Ishikawa (cell line): ENCODE measurements at regions not wholly inside any gene's neighbourhood (a gene's known extent, or its start where the extent isn't known, plus 50 kb on each side); places are given as distances from the start of the nearest gene placed in this dataset.

Experiments used
- CEBPB ChIP-seq: IDR thresholded peaks from 2 replicates; pipeline ENCODE4 v1.6.1; 2012
- CREB1 ChIP-seq: IDR thresholded peaks from 2 replicates; pipeline ENCODE4 v1.6.1; 2012; ENCODE audit warnings: low read depth
- EGR1 ChIP-seq: IDR thresholded peaks from 2 replicates; pipeline ENCODE4 v1.6.1; 2012
- EP300 ChIP-seq: IDR thresholded peaks from 2 replicates; pipeline ENCODE4 v1.6.1; 2012; ENCODE audit warnings: borderline replicate concordance
- FOXM1 ChIP-seq: IDR thresholded peaks from 2 replicates; pipeline ENCODE4 v1.6.1; 2012; ENCODE audit warnings: low read depth, borderline replicate concordance
- NFIC ChIP-seq: IDR thresholded peaks from 2 replicates; pipeline ENCODE4 v1.6.1; 2012
- RAD21 ChIP-seq: IDR thresholded peaks from 2 replicates; pipeline ENCODE4 v1.6.1; 2012; ENCODE audit warnings: low read depth
- TAF1 ChIP-seq: IDR thresholded peaks from 2 replicates; pipeline ENCODE4 v1.6.1; 2012; ENCODE audit warnings: low read depth, mild to moderate bottlenecking
- TCF12 ChIP-seq: IDR thresholded peaks from 2 replicates; pipeline ENCODE4 v1.6.1; 2012; ENCODE audit warnings: low read depth
- TEAD4 ChIP-seq: IDR thresholded peaks from 2 replicates; pipeline ENCODE4 v1.6.1; 2012
- YY1 ChIP-seq: IDR thresholded peaks from 2 replicates; pipeline ENCODE4 v1.6.1; 2012; ENCODE audit warnings: low read depth
- ZBTB7A ChIP-seq: IDR thresholded peaks from 2 replicates; pipeline ENCODE4 v1.6.1; 2012; ENCODE audit warnings: low read depth
- TF ChIP-seq, protein P1 (sequence below): IDR thresholded peaks from 2 replicates; pipeline ENCODE4 v1.6.1; 2012
- TF ChIP-seq, protein P2 (sequence below): IDR thresholded peaks from 2 replicates; pipeline ENCODE4 v1.6.1; 2012
- TF ChIP-seq, protein P3 (sequence below): IDR thresholded peaks from 2 replicates; pipeline ENCODE4 v1.6.1; 2012; ENCODE audit warnings: low read depth, mild to moderate bottlenecking

DNA sequence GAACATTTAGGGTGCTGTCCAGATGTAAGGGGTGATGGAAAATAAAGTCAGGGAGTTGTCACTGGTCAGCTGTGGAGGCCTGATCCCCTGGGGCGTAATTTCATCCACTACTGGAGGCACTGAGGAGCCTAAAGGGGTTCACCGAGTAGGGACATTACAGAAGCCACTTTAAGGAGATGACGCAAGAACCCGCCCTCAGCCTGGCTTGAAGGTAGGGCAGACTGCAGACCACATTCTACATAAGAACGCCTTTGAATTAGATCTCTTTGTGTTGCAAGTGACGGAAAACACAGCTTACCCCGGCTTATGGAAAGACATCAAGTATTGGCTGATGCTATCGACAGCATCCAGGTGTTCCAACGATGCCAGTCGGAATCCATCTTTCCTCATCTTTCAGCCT is 462.7 kb upstream of the CDH4 start:
- TF ChIP-seq NFIC = no peak
- no peak for TF ChIP-seq TAF1
- TF ChIP-seq RAD21 = no peak
- TF ChIP-seq ZBTB7A = no peak
- TF ChIP-seq, protein P1, sequence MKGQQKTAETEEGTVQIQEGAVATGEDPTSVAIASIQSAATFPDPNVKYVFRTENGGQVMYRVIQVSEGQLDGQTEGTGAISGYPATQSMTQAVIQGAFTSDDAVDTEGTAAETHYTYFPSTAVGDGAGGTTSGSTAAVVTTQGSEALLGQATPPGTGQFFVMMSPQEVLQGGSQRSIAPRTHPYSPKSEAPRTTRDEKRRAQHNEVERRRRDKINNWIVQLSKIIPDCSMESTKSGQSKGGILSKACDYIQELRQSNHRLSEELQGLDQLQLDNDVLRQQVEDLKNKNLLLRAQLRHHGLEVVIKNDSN = no peak
- TF ChIP-seq CREB1 = no peak
- TF ChIP-seq TEAD4 = no peak
- no peak for TF ChIP-seq TCF12
- no peak for TF ChIP-seq FOXM1
- no peak for TF ChIP-seq EP300
- no peak for TF ChIP-seq YY1
- TF ChIP-seq, protein P2, sequence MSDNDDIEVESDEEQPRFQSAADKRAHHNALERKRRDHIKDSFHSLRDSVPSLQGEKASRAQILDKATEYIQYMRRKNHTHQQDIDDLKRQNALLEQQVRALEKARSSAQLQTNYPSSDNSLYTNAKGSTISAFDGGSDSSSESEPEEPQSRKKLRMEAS = no peak
- no peak for TF ChIP-seq CEBPB
- TF ChIP-seq, protein P3, sequence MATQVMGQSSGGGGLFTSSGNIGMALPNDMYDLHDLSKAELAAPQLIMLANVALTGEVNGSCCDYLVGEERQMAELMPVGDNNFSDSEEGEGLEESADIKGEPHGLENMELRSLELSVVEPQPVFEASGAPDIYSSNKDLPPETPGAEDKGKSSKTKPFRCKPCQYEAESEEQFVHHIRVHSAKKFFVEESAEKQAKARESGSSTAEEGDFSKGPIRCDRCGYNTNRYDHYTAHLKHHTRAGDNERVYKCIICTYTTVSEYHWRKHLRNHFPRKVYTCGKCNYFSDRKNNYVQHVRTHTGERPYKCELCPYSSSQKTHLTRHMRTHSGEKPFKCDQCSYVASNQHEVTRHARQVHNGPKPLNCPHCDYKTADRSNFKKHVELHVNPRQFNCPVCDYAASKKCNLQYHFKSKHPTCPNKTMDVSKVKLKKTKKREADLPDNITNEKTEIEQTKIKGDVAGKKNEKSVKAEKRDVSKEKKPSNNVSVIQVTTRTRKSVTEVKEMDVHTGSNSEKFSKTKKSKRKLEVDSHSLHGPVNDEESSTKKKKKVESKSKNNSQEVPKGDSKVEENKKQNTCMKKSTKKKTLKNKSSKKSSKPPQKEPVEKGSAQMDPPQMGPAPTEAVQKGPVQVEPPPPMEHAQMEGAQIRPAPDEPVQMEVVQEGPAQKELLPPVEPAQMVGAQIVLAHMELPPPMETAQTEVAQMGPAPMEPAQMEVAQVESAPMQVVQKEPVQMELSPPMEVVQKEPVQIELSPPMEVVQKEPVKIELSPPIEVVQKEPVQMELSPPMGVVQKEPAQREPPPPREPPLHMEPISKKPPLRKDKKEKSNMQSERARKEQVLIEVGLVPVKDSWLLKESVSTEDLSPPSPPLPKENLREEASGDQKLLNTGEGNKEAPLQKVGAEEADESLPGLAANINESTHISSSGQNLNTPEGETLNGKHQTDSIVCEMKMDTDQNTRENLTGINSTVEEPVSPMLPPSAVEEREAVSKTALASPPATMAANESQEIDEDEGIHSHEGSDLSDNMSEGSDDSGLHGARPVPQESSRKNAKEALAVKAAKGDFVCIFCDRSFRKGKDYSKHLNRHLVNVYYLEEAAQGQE = no peak
- no peak for TF ChIP-seq EGR1

DNA sequence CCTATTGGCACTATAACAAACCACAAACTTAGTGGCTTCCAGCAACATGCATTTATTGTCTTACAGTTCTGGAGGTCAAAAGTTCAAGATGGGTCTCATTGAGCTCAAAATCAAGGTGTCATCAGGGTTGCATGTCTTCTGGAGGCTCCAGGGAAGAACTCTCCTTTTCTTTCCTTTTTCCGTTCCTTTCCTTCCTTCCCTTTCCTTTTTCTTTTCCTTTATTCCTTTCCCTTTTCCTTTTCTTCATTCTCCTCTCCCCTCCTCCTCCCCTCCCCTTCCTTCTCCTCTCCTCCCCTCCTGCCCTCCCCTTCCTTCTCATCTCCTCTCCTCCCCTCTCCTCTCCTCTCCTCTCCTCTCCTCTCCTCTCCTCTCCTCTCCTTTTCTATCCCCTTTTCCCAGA is 460.2 kb upstream of the CDH4 start:
- no peak for TF ChIP-seq EP300
- TF ChIP-seq ZBTB7A = no peak
- TF ChIP-seq CREB1 = no peak
- TF ChIP-seq NFIC = no peak
- no peak for TF ChIP-seq RAD21
- no peak for TF ChIP-seq TAF1
- TF ChIP-seq, protein P1 = no peak
- no peak for TF ChIP-seq TEAD4
- TF ChIP-seq EGR1 = no peak
- TF ChIP-seq, protein P3 = no peak
- TF ChIP-seq YY1 = no peak
- no peak for TF ChIP-seq CEBPB
- TF ChIP-seq TCF12 = no peak
- no peak for TF ChIP-seq FOXM1

DNA sequence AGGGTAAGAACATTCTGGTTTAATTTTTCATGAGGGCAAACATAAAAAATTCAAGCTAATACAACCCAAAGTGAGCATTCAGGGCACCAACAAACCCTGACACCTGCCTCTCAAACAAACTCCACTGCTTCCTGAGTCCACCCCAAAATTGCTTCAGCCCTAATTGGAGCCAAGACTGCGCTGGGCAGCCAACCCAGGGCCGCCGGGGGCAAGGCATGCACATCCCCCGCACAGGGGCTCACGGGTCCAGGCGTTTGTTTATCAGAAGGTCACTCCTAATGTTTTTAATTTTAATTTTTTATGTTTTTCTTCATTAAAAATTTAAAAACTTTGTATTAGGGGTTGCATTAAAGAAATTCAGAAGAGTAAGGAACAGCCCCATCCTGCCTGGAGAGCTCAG is 459.1 kb upstream of the CDH4 start:
- TF ChIP-seq, protein P3 = no peak
- TF ChIP-seq RAD21 (no peak), YY1 (no peak), CEBPB (no peak), EGR1 (no peak), EP300 (no peak), TEAD4 (no peak), ZBTB7A (no peak), TAF1 (no peak), TCF12 (no peak)
- TF ChIP-seq, protein P2 = no peak

DNA sequence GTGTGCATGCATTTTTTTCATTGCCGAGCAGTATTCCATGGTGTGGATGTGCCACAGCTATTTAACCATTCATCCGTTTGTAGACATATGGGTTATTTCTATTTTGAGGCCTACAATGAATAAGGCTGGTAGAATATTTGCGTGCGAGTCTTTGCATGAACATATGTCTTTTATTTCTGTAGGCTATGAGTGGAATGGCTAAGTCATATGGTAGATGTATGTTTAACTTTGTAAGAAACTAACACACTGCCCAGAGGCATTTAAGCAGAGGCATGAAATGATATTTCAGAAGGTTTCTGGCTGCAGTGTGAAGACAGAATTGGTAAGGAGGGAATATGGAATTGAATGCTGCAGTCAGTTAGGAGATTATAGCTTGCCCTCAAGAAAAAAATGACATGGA is 457.4 kb upstream of the CDH4 start:
- TF ChIP-seq NFIC = no peak
- no peak for TF ChIP-seq CREB1
- TF ChIP-seq, protein P2 = no peak
- TF ChIP-seq FOXM1 = no peak
- TF ChIP-seq, protein P1 = no peak
- no peak for TF ChIP-seq TAF1
- no peak for TF ChIP-seq CEBPB
- no peak for TF ChIP-seq EP300
- TF ChIP-seq TEAD4 = no peak
- TF ChIP-seq TCF12 = no peak
- TF ChIP-seq ZBTB7A = no peak
- no peak for TF ChIP-seq EGR1
- TF ChIP-seq, protein P3 = no peak
- no peak for TF ChIP-seq YY1
- no peak for TF ChIP-seq RAD21
